Stimulated activated effector memory CD8-positive, alpha-beta T cell treated with anti-CD3 and anti-CD28 coated beads, Interleukin-12 subunit alpha, Interleukin-12 subunit beta, amount 100 ng/mL, for 72 hours (primary cell): ENCODE measurements at regions not wholly inside any gene's neighbourhood (a gene's known extent, or its start where the extent isn't known, plus 50 kb on each side); places are given as distances from the start of the nearest gene placed in this dataset.
A peak's percentile ranks its signal among the peaks of the same experiment; 100 is the strongest.

Source experiments
- ATAC-seq: fragments of 150-1000 bp; cut with Tn5 transposase; 2 replicates; pipeline ENCODE4 v1.10.0; 2021
- DNase-seq, 2 donors: peaks; one replicate each; pipeline ENCODE4 v3.0.0; 2021 to 2022; ENCODE audit warnings: low spot score in 2 of 2
- H3K27ac Mint-ChIP-seq: one replicate; pipeline ENCODE4 v1.8.0; 2022; ENCODE audit warnings: mild to moderate bottlenecking, mixed read lengths
- H3K36me3 Mint-ChIP-seq: one replicate; pipeline ENCODE4 v1.8.0; 2022; ENCODE audit warnings: mild to moderate bottlenecking, mixed read lengths
- H3K4me1 Mint-ChIP-seq: one replicate; pipeline ENCODE4 v1.8.0; 2022; ENCODE audit warnings: mixed read lengths
- H3K4me3 Mint-ChIP-seq: one replicate; pipeline ENCODE4 v1.8.0; 2022; ENCODE audit warnings: mild to moderate bottlenecking, mixed read lengths
- H3K9me3 Mint-ChIP-seq: one replicate; pipeline ENCODE4 v1.8.0; 2022; ENCODE audit warnings: mixed read lengths

- ATAC-seq, result no peak
- Mint-ChIP-seq H3K36me3 (no peaks in the 10 kb centered on the region), H3K27ac (no peak overlapping the region), H3K4me3 (no peak overlapping the region), H3K4me1 (no peaks in the 10 kb centered on the region), H3K9me3 (no peaks in the 10 kb centered on the region)
- no peak for DNase-seq
Measured at GRCh38 chr7:51368334-51368733, 51.7 kb upstream of the COBL start.

DNA sequence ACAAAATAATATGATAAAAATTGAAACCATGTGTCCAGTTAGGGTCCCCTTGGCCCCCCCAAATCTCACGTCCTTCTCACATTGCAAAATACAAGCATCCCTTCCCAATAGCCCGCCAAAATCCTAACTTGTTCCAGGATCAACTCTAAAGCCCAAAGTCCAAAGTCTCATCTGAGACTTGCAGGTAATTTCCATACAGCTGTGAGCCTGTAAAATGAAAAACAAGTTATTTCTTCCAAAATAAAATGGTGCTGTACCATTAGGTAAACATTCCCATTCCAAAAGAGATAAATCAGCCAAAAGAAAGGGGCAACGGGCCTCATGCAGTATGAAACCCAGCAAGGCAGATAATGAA, 51.0 kb upstream of the COBL start:
- Mint-ChIP-seq H3K4me3 (no peak overlapping the region), H3K9me3 (peaks cover 2% of the 10 kb centered on the region), H3K36me3 (no peaks in the 10 kb centered on the region), H3K4me1 (no peaks in the 10 kb centered on the region), H3K27ac (no peak overlapping the region)
- DNase-seq (no peak), ATAC-seq (no peak)

DNA sequence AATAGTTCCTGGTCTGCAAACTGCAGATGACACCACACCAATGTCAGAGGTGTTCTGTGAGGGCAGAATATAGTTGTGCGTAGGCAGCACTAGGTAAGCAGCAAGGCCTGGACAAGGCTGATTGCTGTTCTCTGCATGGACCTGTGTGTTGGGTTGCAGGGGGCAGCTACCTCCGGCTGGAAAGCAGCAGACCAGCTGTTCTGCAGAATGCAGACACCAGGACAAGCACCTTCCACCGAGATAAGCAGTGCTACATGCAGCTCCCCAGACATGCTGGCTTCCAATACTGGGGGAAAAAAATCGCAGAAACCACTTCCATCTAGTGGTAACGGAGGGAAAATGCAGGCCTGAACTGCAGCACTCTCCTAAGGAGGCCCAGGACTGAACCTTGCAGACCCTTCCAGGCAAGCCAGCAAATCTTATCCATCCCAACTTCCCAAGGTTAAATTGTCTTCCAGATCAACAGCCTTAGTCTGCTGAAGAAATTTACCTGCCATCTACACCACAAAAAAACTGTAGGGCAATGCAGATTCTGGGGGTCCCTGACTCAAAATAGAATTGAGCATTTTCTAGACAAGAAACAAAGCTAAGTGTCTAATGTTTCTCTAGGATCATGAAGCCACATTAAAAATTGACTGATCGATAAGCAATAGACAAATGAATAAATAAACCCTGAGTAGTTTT, 50.5 kb upstream of the COBL start:
- H3K27ac Mint-ChIP-seq, result no peak overlapping the region
- no peak overlapping the region for H3K4me3 Mint-ChIP-seq
- ATAC-seq (peak; percentile 41), DNase-seq (no peak)
- no peaks in the 10 kb centered on the region for H3K4me1 Mint-ChIP-seq
- H3K36me3 Mint-ChIP-seq, result peaks cover 1% of the 10 kb centered on the region
- peaks cover 7% of the 10 kb centered on the region for H3K9me3 Mint-ChIP-seq
